NCI-H187 treated with DMSO at 0.1 percent for 48 hours (cell line): ENCODE measurements at regions not wholly inside any gene's neighbourhood (a gene's known extent, or its start where the extent isn't known, plus 50 kb on each side); places are given as distances from the start of the nearest gene placed in this dataset.

Experiments used
- DNase-seq: peaks from one replicate; lab custom pipeline; 2025; lab: John Stamatoyannopoulos, UW

GRCh38 chr20:42020316-42020715, 402.1 kb upstream of the CHD6 start:
- no peak for DNase-seq

GRCh38 chr20:42018979-42019378, 400.8 kb upstream of the CHD6 start:
- no peak for DNase-seq

DNA sequence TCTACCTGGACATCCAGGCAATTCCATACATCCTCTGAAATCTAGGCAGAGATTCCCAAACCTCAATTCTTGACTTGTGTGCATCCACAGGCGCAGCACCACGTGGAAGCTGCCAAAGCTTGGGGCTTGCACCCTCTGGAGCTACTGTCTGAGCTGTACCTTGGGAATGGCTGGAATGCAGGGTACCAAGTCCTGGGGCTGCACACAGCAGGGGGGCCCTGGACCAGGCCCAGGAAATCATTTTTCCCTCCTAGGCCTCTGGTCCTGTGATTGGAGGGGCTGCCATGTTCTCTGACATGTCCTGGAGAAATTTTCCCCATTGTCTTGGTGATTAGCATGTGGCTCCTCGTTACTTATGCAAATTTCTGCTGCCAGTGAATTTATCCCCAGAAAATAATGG, 391.9 kb upstream of the CHD6 start:
- no peak for DNase-seq

- DNase-seq: no peak
These were observed 389.1 kb upstream of the CHD6 start for GRCh38 chr20:42007251-42007650.

DNA sequence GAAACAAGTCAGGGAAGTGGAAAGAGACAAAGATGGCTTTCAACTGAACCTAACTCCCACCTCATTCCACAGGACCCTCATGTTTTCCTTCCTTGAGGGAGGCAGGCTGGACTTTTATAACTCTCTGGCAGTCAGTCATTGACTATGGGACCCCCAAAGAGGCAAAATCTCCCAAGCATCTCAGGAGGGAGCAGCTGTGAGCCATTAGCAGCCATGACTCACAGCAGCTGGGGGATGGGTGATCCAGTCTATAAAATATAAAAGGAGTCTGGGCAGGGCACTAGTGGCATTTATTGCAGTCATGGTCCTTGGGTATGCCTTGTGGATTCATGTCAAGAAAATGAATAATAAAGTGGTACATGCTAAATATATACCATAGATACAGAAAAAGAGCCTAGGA, 387.0 kb upstream of the CHD6 start:
- DNase-seq: no peak

- DNase-seq: no peak
These were observed 385.2 kb upstream of the CHD6 start for GRCh38 chr20:42003380-42003779.

GRCh38 chr20:41998539-41999341, 380.6 kb upstream of the CHD6 start:
- DNase-seq: no peak

- no peak for DNase-seq
These were observed 378.8 kb upstream of the CHD6 start for GRCh38 chr20:41996951-41997350.

GRCh38 chr20:41992481-41992880, 374.3 kb upstream of the CHD6 start:
- no peak for DNase-seq

GRCh38 chr20:41991412-41991811, 373.2 kb upstream of the CHD6 start:
- no peak for DNase-seq

GRCh38 chr20:41989935-41990635, 371.9 kb upstream of the CHD6 start:
- DNase-seq: no peak

DNA sequence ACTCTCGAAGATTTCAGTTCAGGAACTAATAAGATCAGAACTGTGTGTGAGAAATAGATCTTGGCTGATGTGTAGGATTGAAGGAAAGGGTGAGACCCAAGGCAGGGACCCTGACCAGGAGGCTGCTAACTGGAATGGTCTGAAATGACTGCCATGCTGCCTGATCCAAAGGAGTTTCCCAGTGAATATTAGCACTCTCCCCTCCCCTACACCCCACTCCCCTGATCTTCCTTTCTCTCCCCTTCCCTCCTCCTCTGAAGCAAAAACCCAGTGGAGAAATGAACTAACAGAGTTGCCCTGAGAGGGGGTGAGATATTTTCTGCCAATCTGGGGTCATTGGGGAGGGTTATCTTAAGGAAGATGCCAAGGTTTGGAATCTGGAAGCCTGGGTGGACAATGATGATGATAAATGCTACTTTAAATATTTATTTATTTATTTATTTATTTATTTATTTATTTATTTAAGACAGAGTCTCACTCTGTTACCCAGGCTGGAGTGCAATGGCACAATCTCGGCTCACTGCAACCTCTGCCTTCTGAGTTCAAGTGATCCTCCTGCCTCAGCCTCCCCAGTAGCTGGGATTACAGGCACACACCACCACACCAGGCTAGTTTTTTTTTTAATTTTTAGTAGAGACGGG, 371.0 kb upstream of the CHD6 start:
- no peak for DNase-seq

- DNase-seq: no peak
These were observed 365.9 kb upstream of the CHD6 start for GRCh38 chr20:41984031-41984430.

- no peak for DNase-seq
These were observed 365.0 kb upstream of the CHD6 start for GRCh38 chr20:41983159-41983558.

DNA sequence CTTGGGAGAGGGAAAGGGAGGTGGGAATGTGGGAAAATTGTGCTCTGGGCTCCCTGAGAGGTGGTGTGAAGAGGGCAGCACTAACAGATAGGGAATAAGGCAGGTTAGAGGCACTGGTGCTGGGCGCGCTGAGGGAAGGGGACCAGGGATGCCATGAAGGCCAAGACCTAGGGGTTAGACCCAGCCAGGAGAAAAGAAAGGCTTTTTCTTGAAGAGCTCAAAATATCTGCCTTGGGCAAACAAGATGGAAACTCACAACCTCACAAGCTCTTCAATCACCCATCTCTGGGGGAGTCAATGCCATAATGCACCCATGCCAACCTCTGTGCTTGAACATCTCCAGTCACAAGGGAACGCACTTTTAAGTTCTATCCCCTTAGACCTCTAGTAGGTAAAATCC, 363.6 kb upstream of the CHD6 start:
- no peak for DNase-seq

DNA sequence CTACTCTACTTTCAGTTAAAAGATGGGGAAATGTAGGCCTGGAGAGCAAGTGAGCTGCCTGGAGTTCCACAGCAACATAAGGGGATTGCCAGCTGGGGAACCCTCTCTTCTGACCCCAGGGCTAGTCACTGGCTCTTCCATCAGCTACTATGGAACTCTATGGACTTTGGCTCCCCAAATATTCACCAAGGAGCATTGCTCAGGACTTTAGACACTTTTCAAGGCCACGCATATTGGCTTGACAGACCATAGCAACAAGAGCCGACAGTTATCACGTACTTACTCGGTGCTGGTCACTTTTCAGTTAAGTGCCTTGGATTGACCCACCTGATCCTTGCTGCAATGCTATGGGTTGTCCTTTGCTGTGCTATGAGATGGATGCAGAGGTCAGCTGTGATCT, 360.7 kb upstream of the CHD6 start:
- no peak for DNase-seq

- DNase-seq: no peak
These were observed 360.1 kb upstream of the CHD6 start for GRCh38 chr20:41978246-41978790.

DNA sequence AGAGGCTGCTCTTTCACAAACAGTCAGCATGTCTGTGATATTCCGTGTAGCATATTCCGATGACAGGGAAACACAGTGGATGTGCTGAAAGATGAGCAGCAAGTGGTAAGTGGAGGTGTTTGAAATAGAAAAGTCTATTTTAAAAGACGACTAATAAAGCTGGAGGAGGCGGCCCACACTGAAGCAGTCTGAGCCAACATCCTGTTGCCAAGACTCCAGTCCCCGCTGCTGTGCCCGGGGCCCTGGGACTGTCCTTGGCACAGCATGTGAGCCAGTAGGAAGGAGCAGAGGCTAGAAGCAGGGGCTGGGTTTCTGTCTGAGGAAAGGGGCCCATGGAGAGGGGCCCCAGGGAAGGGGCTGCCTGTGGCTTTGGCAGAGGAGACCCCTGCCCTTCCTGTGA, 351.5 kb upstream of the CHD6 start:
- DNase-seq: no peak

- DNase-seq: no peak
These were observed 342.0 kb upstream of the CHD6 start for GRCh38 chr20:41960166-41960565.

GRCh38 chr20:41958391-41958790, 340.2 kb upstream of the CHD6 start:
- no peak for DNase-seq

GRCh38 chr20:41956338-41957074, 338.3 kb upstream of the CHD6 start:
- DNase-seq: no peak

DNA sequence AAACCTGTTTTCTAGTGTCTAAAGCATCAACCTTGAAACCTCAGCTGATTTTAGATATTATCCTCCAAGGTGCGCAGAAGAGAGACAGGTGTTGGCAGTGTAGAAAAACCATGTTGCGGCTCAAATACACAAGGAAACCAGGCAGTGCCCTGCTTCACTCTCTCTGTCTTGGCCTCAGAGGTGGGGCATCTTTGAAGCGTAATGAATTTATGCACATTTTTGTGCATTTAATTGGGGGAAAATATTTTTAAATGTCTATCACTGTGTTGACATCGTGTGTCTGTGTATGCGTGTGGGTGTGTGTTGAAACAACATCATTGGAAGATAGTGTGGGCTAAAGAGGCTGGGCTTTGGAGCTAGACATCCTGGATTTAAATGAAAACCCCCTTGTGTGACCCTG, 334.0 kb upstream of the CHD6 start:
- DNase-seq: no peak
